ENCODE measurements at regions not wholly inside any gene's neighbourhood (a gene's known extent, or its start where the extent isn't known, plus 50 kb on each side); places are given as distances from the start of the nearest gene placed in this dataset.
"Not testable (repeated sequence)": the region's sequence is repeated elsewhere in the genome, so short reads cannot be mapped to it uniquely, and the experiment has no call there.

- not testable (repeated sequence) for H3K9me3 ChIP-seq (ENCODE audit: control insufficient read depth in 2 of 2, insufficient read depth in 1 of 2, low read depth in 1 of 2, low read length in 1 of 2); FAIRE-seq; H3K36me3 ChIP-seq (ENCODE audit: control insufficient read depth in 3 of 3, insufficient read depth in 2 of 3, low read depth in 1 of 3, low read length in 3 of 3); H3K4me3 ChIP-seq (ENCODE audit: low read depth in 1 of 3, low read length in 3 of 3); H3K4me1 ChIP-seq (ENCODE audit: control insufficient read depth in 3 of 3, insufficient read depth in 2 of 3, low read depth in 1 of 3, low read length in 2 of 3); H3K27me3 ChIP-seq (ENCODE audit: control insufficient read depth in 3 of 3, insufficient read depth in 3 of 3, low read length in 3 of 3); H3K27ac ChIP-seq (ENCODE audit: low read depth in 1 of 3, low read length in 2 of 3); DNase-seq
- WGBS, 3 donors = 85 to 90% (median 85%) methylated on average over 14 to 16 of the region's 16 CpGs
These were observed 181.4 kb downstream of the TEX29 start for GRCh38 chr13:111501596-111502535.

GRCh38 chr13:111502957-111503356, 182.5 kb downstream of the TEX29 start:
- Histone ChIP-seq H3K27ac (ENCODE audit: low read depth in 1 of 3, low read length in 2 of 3) (no peak overlapping the region), H3K9me3 (ENCODE audit: control insufficient read depth in 2 of 2, insufficient read depth in 1 of 2, low read depth in 1 of 2, low read length in 1 of 2) (peaks cover 0 to 2% of the 10 kb centered on the region in 2 donors), H3K4me3 (ENCODE audit: low read depth in 1 of 3, low read length in 3 of 3) (no peak overlapping the region), H3K27me3 (ENCODE audit: control insufficient read depth in 3 of 3, insufficient read depth in 3 of 3, low read length in 3 of 3) (no peaks in the 10 kb centered on the region), H3K36me3 (ENCODE audit: control insufficient read depth in 3 of 3, insufficient read depth in 2 of 3, low read depth in 1 of 3, low read length in 3 of 3) (no peaks in the 10 kb centered on the region), H3K4me1 (ENCODE audit: control insufficient read depth in 3 of 3, insufficient read depth in 2 of 3, low read depth in 1 of 3, low read length in 2 of 3) (no peaks in the 10 kb centered on the region)
- no peak for FAIRE-seq
- 61 to 77% (median 63%) methylated on average over 6 of the region's 6 CpGs for WGBS, 3 donors
- DNase-seq = no peak

GRCh38 chr13:111503376-111503775, 182.9 kb downstream of the TEX29 start:
- no peak for DNase-seq

GRCh38 chr13:111503905-111504695, 183.7 kb downstream of the TEX29 start:
- Histone ChIP-seq H3K4me3 (ENCODE audit: low read depth in 1 of 3, low read length in 3 of 3) (no peak overlapping the region), H3K9me3 (ENCODE audit: control insufficient read depth in 2 of 2, insufficient read depth in 1 of 2, low read depth in 1 of 2, low read length in 1 of 2) (peaks cover 0 to 2% of the 10 kb centered on the region in 2 donors), H3K27me3 (ENCODE audit: control insufficient read depth in 3 of 3, insufficient read depth in 3 of 3, low read length in 3 of 3) (no peaks in the 10 kb centered on the region), H3K27ac (ENCODE audit: low read depth in 1 of 3, low read length in 2 of 3) (no peak overlapping the region), H3K36me3 (ENCODE audit: control insufficient read depth in 3 of 3, insufficient read depth in 2 of 3, low read depth in 1 of 3, low read length in 3 of 3) (no peaks in the 10 kb centered on the region), H3K4me1 (ENCODE audit: control insufficient read depth in 3 of 3, insufficient read depth in 2 of 3, low read depth in 1 of 3, low read length in 2 of 3) (no peaks in the 10 kb centered on the region)
- DNase-seq (no peak), FAIRE-seq (no peak)
- WGBS, 3 donors = 67 to 77% (median 70%) methylated on average over 13 of the region's 13 CpGs

More at GRCh38 chr13:111503376-111503775, 182.9 kb downstream of the TEX29 start:
- FAIRE-seq = no peak
- Histone ChIP-seq H3K27ac (ENCODE audit: low read depth in 1 of 3, low read length in 2 of 3) (no peak overlapping the region), H3K4me1 (ENCODE audit: control insufficient read depth in 3 of 3, insufficient read depth in 2 of 3, low read depth in 1 of 3, low read length in 2 of 3) (no peaks in the 10 kb centered on the region), H3K9me3 (ENCODE audit: control insufficient read depth in 2 of 2, insufficient read depth in 1 of 2, low read depth in 1 of 2, low read length in 1 of 2) (peaks cover 0 to 2% of the 10 kb centered on the region in 2 donors), H3K4me3 (ENCODE audit: low read depth in 1 of 3, low read length in 3 of 3) (no peak overlapping the region), H3K27me3 (ENCODE audit: control insufficient read depth in 3 of 3, insufficient read depth in 3 of 3, low read length in 3 of 3) (no peaks in the 10 kb centered on the region), H3K36me3 (ENCODE audit: control insufficient read depth in 3 of 3, insufficient read depth in 2 of 3, low read depth in 1 of 3, low read length in 3 of 3) (no peaks in the 10 kb centered on the region)
- WGBS, 3 donors = 66 to 79% (median 67%) methylated on average over 7 of the region's 7 CpGs

- Histone ChIP-seq H3K27ac (ENCODE audit: low read depth in 1 of 3, low read length in 2 of 3) (no peak overlapping the region), H3K36me3 (ENCODE audit: control insufficient read depth in 3 of 3, insufficient read depth in 2 of 3, low read depth in 1 of 3, low read length in 3 of 3) (no peaks in the 10 kb centered on the region), H3K4me1 (ENCODE audit: control insufficient read depth in 3 of 3, insufficient read depth in 2 of 3, low read depth in 1 of 3, low read length in 2 of 3) (no peaks in the 10 kb centered on the region), H3K4me3 (ENCODE audit: low read depth in 1 of 3, low read length in 3 of 3) (no peak overlapping the region), H3K9me3 (ENCODE audit: control insufficient read depth in 2 of 2, insufficient read depth in 1 of 2, low read depth in 1 of 2, low read length in 1 of 2) (peaks cover 0 to 2% of the 10 kb centered on the region in 2 donors), H3K27me3 (ENCODE audit: control insufficient read depth in 3 of 3, insufficient read depth in 3 of 3, low read length in 3 of 3) (no peaks in the 10 kb centered on the region)
- DNase-seq (no peak), FAIRE-seq (no peak)
- 35 to 41% (median 36%) methylated on average over 20 of the region's 20 CpGs for WGBS, 3 donors
These were observed 184.8 kb downstream of the TEX29 start for GRCh38 chr13:111505175-111505777.

- no peak overlapping the region for H3K27ac ChIP-seq (ENCODE audit: low read depth in 1 of 3, low read length in 2 of 3)
- no peak for FAIRE-seq
- no peaks in the 10 kb centered on the region for H3K4me1 ChIP-seq (ENCODE audit: control insufficient read depth in 3 of 3, insufficient read depth in 2 of 3, low read depth in 1 of 3, low read length in 2 of 3)
- H3K27me3 ChIP-seq (ENCODE audit: control insufficient read depth in 3 of 3, insufficient read depth in 3 of 3, low read length in 3 of 3) = no peaks in the 10 kb centered on the region
- 54 to 80% (median 78%) methylated on average over 6 of the region's 6 CpGs for WGBS, 3 donors
- no peaks in the 10 kb centered on the region for H3K36me3 ChIP-seq (ENCODE audit: control insufficient read depth in 3 of 3, insufficient read depth in 2 of 3, low read depth in 1 of 3, low read length in 3 of 3)
- peaks cover 0 to 2% of the 10 kb centered on the region in 2 donors for H3K9me3 ChIP-seq (ENCODE audit: control insufficient read depth in 2 of 2, insufficient read depth in 1 of 2, low read depth in 1 of 2, low read length in 1 of 2)
- no peak for DNase-seq
- no peak overlapping the region for H3K4me3 ChIP-seq (ENCODE audit: low read depth in 1 of 3, low read length in 3 of 3)
These were observed 185.7 kb downstream of the TEX29 start for GRCh38 chr13:111506125-111506524.

GRCh38 chr13:111506621-111507020, 186.2 kb downstream of the TEX29 start:
- Histone ChIP-seq H3K27ac (ENCODE audit: low read depth in 1 of 3, low read length in 2 of 3) (no peak overlapping the region), H3K4me3 (ENCODE audit: low read depth in 1 of 3, low read length in 3 of 3) (no peak overlapping the region), H3K4me1 (ENCODE audit: control insufficient read depth in 3 of 3, insufficient read depth in 2 of 3, low read depth in 1 of 3, low read length in 2 of 3) (no peaks in the 10 kb centered on the region), H3K27me3 (ENCODE audit: control insufficient read depth in 3 of 3, insufficient read depth in 3 of 3, low read length in 3 of 3) (no peaks in the 10 kb centered on the region), H3K36me3 (ENCODE audit: control insufficient read depth in 3 of 3, insufficient read depth in 2 of 3, low read depth in 1 of 3, low read length in 3 of 3) (no peaks in the 10 kb centered on the region), H3K9me3 (ENCODE audit: control insufficient read depth in 2 of 2, insufficient read depth in 1 of 2, low read depth in 1 of 2, low read length in 1 of 2) (peaks cover 0 to 2% of the 10 kb centered on the region in 2 donors)
- WGBS, 3 donors = 54 to 78% (median 72%) methylated on average over 7 of the region's 7 CpGs
- no peak for DNase-seq
- FAIRE-seq = no peak

GRCh38 chr13:111508164-111508870, 187.9 kb downstream of the TEX29 start:
- H3K27ac ChIP-seq (ENCODE audit: low read depth in 1 of 3, low read length in 2 of 3) = no peak overlapping the region
- no peaks in the 10 kb centered on the region for H3K4me1 ChIP-seq (ENCODE audit: control insufficient read depth in 3 of 3, insufficient read depth in 2 of 3, low read depth in 1 of 3, low read length in 2 of 3)
- no peak overlapping the region for H3K4me3 ChIP-seq (ENCODE audit: low read depth in 1 of 3, low read length in 3 of 3)
- FAIRE-seq (no peak), DNase-seq (no peak)
- no peaks in the 10 kb centered on the region for H3K27me3 ChIP-seq (ENCODE audit: control insufficient read depth in 3 of 3, insufficient read depth in 3 of 3, low read length in 3 of 3)
- no peaks in the 10 kb centered on the region for H3K36me3 ChIP-seq (ENCODE audit: control insufficient read depth in 3 of 3, insufficient read depth in 2 of 3, low read depth in 1 of 3, low read length in 3 of 3)
- 83 to 85% (median 85%) methylated on average over 21 of the region's 21 CpGs for WGBS, 3 donors
- no peaks in the 10 kb centered on the region for H3K9me3 ChIP-seq (ENCODE audit: control insufficient read depth in 2 of 2, insufficient read depth in 1 of 2, low read depth in 1 of 2, low read length in 1 of 2)

All from small intestine (tissue), 7 donors.